ENCODE measurements at regions not wholly inside any gene's neighbourhood (a gene's known extent, or its start where the extent isn't known, plus 50 kb on each side); places are given as distances from the start of the nearest gene placed in this dataset.

DNA sequence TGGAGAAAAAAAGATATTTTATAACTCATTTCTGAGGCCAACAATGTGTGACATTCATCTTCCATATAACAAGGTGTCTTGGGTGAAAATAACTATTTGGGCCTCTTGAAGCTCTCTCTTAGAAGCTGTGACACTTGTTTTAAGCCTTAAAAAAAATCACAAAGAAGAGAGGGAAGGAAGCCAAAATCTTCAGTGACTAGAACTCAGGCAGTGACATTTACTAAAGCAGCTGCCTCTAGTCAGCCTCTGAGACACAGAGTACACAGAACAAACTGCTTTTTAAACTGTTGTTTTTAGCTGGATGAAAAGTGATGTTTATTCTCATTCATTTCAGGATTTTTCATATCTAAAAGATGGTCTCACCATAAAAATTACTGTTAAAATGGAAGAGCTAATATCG, 793.6 kb downstream of the GALC start:
- TF ChIP-seq, protein P1, sequence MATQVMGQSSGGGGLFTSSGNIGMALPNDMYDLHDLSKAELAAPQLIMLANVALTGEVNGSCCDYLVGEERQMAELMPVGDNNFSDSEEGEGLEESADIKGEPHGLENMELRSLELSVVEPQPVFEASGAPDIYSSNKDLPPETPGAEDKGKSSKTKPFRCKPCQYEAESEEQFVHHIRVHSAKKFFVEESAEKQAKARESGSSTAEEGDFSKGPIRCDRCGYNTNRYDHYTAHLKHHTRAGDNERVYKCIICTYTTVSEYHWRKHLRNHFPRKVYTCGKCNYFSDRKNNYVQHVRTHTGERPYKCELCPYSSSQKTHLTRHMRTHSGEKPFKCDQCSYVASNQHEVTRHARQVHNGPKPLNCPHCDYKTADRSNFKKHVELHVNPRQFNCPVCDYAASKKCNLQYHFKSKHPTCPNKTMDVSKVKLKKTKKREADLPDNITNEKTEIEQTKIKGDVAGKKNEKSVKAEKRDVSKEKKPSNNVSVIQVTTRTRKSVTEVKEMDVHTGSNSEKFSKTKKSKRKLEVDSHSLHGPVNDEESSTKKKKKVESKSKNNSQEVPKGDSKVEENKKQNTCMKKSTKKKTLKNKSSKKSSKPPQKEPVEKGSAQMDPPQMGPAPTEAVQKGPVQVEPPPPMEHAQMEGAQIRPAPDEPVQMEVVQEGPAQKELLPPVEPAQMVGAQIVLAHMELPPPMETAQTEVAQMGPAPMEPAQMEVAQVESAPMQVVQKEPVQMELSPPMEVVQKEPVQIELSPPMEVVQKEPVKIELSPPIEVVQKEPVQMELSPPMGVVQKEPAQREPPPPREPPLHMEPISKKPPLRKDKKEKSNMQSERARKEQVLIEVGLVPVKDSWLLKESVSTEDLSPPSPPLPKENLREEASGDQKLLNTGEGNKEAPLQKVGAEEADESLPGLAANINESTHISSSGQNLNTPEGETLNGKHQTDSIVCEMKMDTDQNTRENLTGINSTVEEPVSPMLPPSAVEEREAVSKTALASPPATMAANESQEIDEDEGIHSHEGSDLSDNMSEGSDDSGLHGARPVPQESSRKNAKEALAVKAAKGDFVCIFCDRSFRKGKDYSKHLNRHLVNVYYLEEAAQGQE (IDR thresholded peaks at IDR 0.05; ENCODE audit: insufficient read depth in 1 of 2, low read depth in 2 of 2, low read length in 2 of 2) = no peak
- TF ChIP-seq FOXP2 (optimal IDR thresholded peaks at IDR 0.05; ENCODE audit: borderline replicate concordance, extremely low read depth, extremely low read length, insufficient read depth) (no peak), TAF1 (IDR thresholded peaks at IDR 0.05; ENCODE audit: borderline replicate concordance, insufficient read depth, low read length) (no peak), POLR2AphosphoS5 (IDR thresholded peaks at IDR 0.05; ENCODE audit: low read depth, low read length) (no peak), SIN3A (IDR thresholded peaks at IDR 0.05; ENCODE audit: borderline replicate concordance, insufficient read depth, low read length) (no peak)

DNA sequence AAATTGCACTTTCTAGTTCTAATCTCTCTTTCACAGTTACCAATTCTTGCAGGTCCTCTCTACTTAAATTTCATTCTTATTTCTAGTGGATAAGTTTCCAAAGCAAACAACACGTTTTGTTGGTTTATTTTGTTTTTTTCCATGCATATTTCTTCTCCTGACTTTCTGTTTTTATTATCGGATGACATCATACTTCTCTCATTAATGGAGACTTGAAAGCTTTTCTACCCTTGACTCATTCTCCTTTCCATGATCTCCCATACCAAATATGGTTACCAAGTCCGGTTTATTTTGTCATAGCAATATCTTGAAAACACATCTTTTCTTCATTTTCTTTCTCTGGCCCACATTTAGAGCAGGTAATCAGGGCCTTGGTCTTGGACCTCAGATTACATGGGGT, 796.5 kb downstream of the GALC start:
- TF ChIP-seq, protein P1 (IDR thresholded peaks at IDR 0.05; ENCODE audit: insufficient read depth in 1 of 2, low read depth in 2 of 2, low read length in 2 of 2) = no peak
- TF ChIP-seq POLR2AphosphoS5 (IDR thresholded peaks at IDR 0.05; ENCODE audit: low read depth, low read length) (no peak), FOXP2 (optimal IDR thresholded peaks at IDR 0.05; ENCODE audit: borderline replicate concordance, extremely low read depth, extremely low read length, insufficient read depth) (no peak)

DNA sequence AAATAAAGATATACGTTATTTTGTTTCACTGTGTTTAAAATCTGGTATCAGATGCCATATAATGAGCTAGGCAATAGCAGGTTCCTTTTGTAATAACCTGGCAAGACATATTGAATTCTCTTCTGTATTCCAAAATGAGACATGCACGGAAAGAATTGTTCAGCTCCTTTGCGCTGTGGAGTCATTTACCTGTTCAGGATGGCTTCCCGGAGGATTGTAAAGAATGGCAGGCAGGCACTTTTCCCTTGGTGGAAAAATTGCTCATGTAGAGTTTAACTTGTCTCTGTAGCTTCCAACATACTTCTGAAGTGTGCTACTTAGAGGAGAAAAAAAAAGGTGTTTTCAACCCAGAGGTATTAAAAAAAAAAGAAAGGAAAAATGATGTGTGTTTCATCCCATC, 805.2 kb downstream of the GALC start:
- no peak for TF ChIP-seq POLR2AphosphoS5 (IDR thresholded peaks at IDR 0.05; ENCODE audit: low read depth, low read length)
- TF ChIP-seq, protein P1 (IDR thresholded peaks at IDR 0.05; ENCODE audit: insufficient read depth in 1 of 2, low read depth in 2 of 2, low read length in 2 of 2) = no peak
- no peak for TF ChIP-seq FOXP2 (optimal IDR thresholded peaks at IDR 0.05; ENCODE audit: borderline replicate concordance, extremely low read depth, extremely low read length, insufficient read depth)
- TF ChIP-seq TAF1 (IDR thresholded peaks at IDR 0.05; ENCODE audit: borderline replicate concordance, insufficient read depth, low read length) = no peak
- no peak for TF ChIP-seq SIN3A (IDR thresholded peaks at IDR 0.05; ENCODE audit: borderline replicate concordance, insufficient read depth, low read length)

DNA sequence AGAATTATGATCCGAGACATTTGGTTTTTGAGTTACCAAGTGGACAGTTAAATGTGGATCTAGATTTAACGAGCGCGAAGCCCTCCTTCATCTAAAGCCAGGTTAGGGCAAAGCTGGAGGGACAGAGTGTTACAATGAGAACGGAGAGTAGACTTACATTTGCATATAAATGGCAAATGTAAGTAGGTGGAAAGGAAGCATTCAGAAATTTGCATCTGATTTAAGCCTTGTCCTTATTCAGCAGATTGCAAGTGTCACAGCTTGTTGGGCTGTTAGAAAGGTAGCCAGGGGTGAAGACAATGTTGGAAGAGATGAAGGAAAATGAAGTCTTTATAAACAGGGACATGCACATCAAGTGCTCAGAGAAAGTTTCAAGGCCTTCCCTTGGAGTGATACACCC, 806.2 kb downstream of the GALC start:
- no peak for TF ChIP-seq FOXP2 (optimal IDR thresholded peaks at IDR 0.05; ENCODE audit: borderline replicate concordance, extremely low read depth, extremely low read length, insufficient read depth)
- no peak for TF ChIP-seq POLR2AphosphoS5 (IDR thresholded peaks at IDR 0.05; ENCODE audit: low read depth, low read length)
- TF ChIP-seq TAF1 (IDR thresholded peaks at IDR 0.05; ENCODE audit: borderline replicate concordance, insufficient read depth, low read length) = no peak
- TF ChIP-seq SIN3A (IDR thresholded peaks at IDR 0.05; ENCODE audit: borderline replicate concordance, insufficient read depth, low read length) = no peak
- TF ChIP-seq, protein P1 (IDR thresholded peaks at IDR 0.05; ENCODE audit: insufficient read depth in 1 of 2, low read depth in 2 of 2, low read length in 2 of 2) = no peak

DNA sequence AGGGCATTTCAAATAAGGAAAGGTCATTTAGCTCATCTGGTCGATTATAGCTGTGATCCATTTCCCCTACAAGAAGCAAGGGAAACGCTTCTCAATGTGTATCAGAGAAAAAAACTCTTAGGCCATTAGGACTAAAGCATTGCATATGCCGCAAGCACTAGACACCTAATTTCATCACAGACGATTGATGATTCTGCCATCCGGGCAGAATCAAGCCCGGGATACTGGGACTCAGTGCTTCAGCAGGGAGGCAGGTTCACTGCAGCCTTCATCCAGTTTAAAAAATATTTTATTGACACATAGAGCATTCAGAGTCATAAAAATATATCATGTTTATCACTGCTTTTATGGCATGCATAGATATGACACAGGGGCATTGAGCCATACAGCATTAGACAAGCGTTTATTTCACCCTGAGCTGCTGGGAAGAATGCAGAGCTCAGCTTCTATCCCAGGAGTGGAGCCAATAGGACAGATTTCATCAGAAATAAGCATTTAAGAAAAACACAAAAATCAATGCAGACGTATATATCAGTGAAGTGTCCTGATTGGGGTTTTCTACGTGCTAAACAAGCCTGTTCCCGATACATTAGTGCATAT, 806.9 kb downstream of the GALC start:
- TF ChIP-seq SIN3A (IDR thresholded peaks at IDR 0.05; ENCODE audit: borderline replicate concordance, insufficient read depth, low read length) (no peak), POLR2AphosphoS5 (IDR thresholded peaks at IDR 0.05; ENCODE audit: low read depth, low read length) (no peak), TAF1 (IDR thresholded peaks at IDR 0.05; ENCODE audit: borderline replicate concordance, insufficient read depth, low read length) (no peak), FOXP2 (optimal IDR thresholded peaks at IDR 0.05; ENCODE audit: borderline replicate concordance, extremely low read depth, extremely low read length, insufficient read depth) (no peak)
- TF ChIP-seq, protein P1 (IDR thresholded peaks at IDR 0.05; ENCODE audit: insufficient read depth in 1 of 2, low read depth in 2 of 2, low read length in 2 of 2) = no peak

All from PFSK-1 (cell line).